ENCODE measurements at regions not wholly inside any gene's neighbourhood (a gene's known extent, or its start where the extent isn't known, plus 50 kb on each side); places are given as distances from the start of the nearest gene placed in this dataset.

GRCh38 chr2:175435012-175435411 lies 253.5 kb upstream of the ATP5MC3 start:
- no peak for TF ChIP-seq CTCF (IDR thresholded peaks at IDR 0.05; ENCODE audit: low read depth, low read length)
- Histone ChIP-seq H3K27ac (ENCODE audit: low read depth, low read length) (no peak overlapping the region), H3K27me3 (ENCODE audit: control insufficient read depth, insufficient read depth, low read length) (no peaks in the 10 kb centered on the region), H3K4me3 (ENCODE audit: low read depth, low read length) (no peak overlapping the region), H3K9me3 (ENCODE audit: control insufficient read depth, insufficient read depth, low read length) (no peaks in the 10 kb centered on the region)
- ChIA-PET CTCF (interaction anchor here (0.8 kb wide), 1 partner anchor 663 kb away, joined by 3 read pairs; no protein-coding TSS in a partner anchor), POLR2A (no interaction called here)
- DNase-seq (ENCODE audit: low read depth, low spot score) = no peak

GRCh38 chr2:175432793-175433192 lies 251.3 kb upstream of the ATP5MC3 start:
- no peaks in the 10 kb centered on the region for H3K27me3 ChIP-seq (ENCODE audit: control insufficient read depth, insufficient read depth, low read length)
- ChIA-PET CTCF (no interaction called here), POLR2A (no interaction called here)
- H3K27ac ChIP-seq (ENCODE audit: low read depth, low read length) = no peak overlapping the region
- DNase-seq (ENCODE audit: low read depth, low spot score) = no peak
- TF ChIP-seq CTCF (IDR thresholded peaks at IDR 0.05; ENCODE audit: low read depth, low read length) = no peak
- H3K4me3 ChIP-seq (ENCODE audit: low read depth, low read length) = no peak overlapping the region
- H3K9me3 ChIP-seq (ENCODE audit: control insufficient read depth, insufficient read depth, low read length) = no peaks in the 10 kb centered on the region

- no peak for TF ChIP-seq CTCF (IDR thresholded peaks at IDR 0.05; ENCODE audit: low read depth, low read length)
- Histone ChIP-seq H3K27me3 (ENCODE audit: control insufficient read depth, insufficient read depth, low read length) (no peaks in the 10 kb centered on the region), H3K27ac (ENCODE audit: low read depth, low read length) (no peak overlapping the region), H3K4me3 (ENCODE audit: low read depth, low read length) (no peak overlapping the region), H3K9me3 (ENCODE audit: control insufficient read depth, insufficient read depth, low read length) (no peaks in the 10 kb centered on the region)
- POLR2A ChIA-PET = no interaction called here
- DNase-seq (ENCODE audit: low read depth, low spot score) = no peak
- CTCF ChIA-PET = no interaction called here
Measured at GRCh38 chr2:175432021-175432420, 250.5 kb upstream of the ATP5MC3 start.

- POLR2A ChIA-PET = no interaction called here
- CTCF ChIA-PET = no interaction called here
- H3K9me3 ChIP-seq (ENCODE audit: control insufficient read depth, insufficient read depth, low read length) = no peaks in the 10 kb centered on the region
- no peak for TF ChIP-seq CTCF (IDR thresholded peaks at IDR 0.05; ENCODE audit: low read depth, low read length)
- no peak for DNase-seq (ENCODE audit: low read depth, low spot score)
- no peak overlapping the region for H3K4me3 ChIP-seq (ENCODE audit: low read depth, low read length)
- H3K27me3 ChIP-seq (ENCODE audit: control insufficient read depth, insufficient read depth, low read length) = peaks cover 3% of the 10 kb centered on the region
- H3K27ac ChIP-seq (ENCODE audit: low read depth, low read length) = no peak overlapping the region
Measured at GRCh38 chr2:175431101-175431946, 249.8 kb upstream of the ATP5MC3 start.

GRCh38 chr2:175430236-175430635 lies 248.7 kb upstream of the ATP5MC3 start:
- POLR2A ChIA-PET = no interaction called here
- Histone ChIP-seq H3K9me3 (ENCODE audit: control insufficient read depth, insufficient read depth, low read length) (no peaks in the 10 kb centered on the region), H3K27me3 (ENCODE audit: control insufficient read depth, insufficient read depth, low read length) (peaks cover 3% of the 10 kb centered on the region), H3K27ac (ENCODE audit: low read depth, low read length) (no peak overlapping the region), H3K4me3 (ENCODE audit: low read depth, low read length) (no peak overlapping the region)
- CTCF ChIA-PET = no interaction called here
- DNase-seq (ENCODE audit: low read depth, low spot score) = no peak
- no peak for TF ChIP-seq CTCF (IDR thresholded peaks at IDR 0.05; ENCODE audit: low read depth, low read length)
